ENCODE measurements at regions not wholly inside any gene's neighbourhood (a gene's known extent, or its start where the extent isn't known, plus 50 kb on each side); places are given as distances from the start of the nearest gene placed in this dataset.
"Not testable (repeated sequence)": the region's sequence is repeated elsewhere in the genome, so short reads cannot be mapped to it uniquely, and the experiment has no call there.

GRCh38 chr1:118487091-118487490 lies 302.1 kb upstream of the SPAG17 start:
- no peak overlapping the region for H3K4me3 Mint-ChIP-seq
- H3K9me3 Mint-ChIP-seq = peaks cover 0 to 4% of the 10 kb centered on the region in 2 donors
- H3K27ac Mint-ChIP-seq = no peak overlapping the region
- no peak for DNase-seq
- ATAC-seq (replicated peaks) = no peak
- H3K27me3 Mint-ChIP-seq = no peaks in the 10 kb centered on the region
- H3K36me3 Mint-ChIP-seq = no peaks in the 10 kb centered on the region
- H3K4me1 Mint-ChIP-seq = no peaks in the 10 kb centered on the region

- Mint-ChIP-seq H3K36me3 (no peaks in the 10 kb centered on the region), H3K4me3 (no peak overlapping the region), H3K9me3 (peaks cover 0 to 5% of the 10 kb centered on the region in 2 donors), H3K27ac (no peak overlapping the region), H3K27me3 (no peaks in the 10 kb centered on the region), H3K4me1 (no peaks in the 10 kb centered on the region)
- no peak for ATAC-seq (replicated peaks)
- DNase-seq = no peak
Measured at GRCh38 chr1:118486199-118486598, 301.2 kb upstream of the SPAG17 start.

GRCh38 chr1:118485757-118486156 lies 300.7 kb upstream of the SPAG17 start:
- H3K4me1 Mint-ChIP-seq = no peaks in the 10 kb centered on the region

GRCh38 chr1:118484893-118485292 lies 299.9 kb upstream of the SPAG17 start:
- ATAC-seq (replicated peaks) = no peak
- no peak for DNase-seq
- H3K36me3 Mint-ChIP-seq = no peaks in the 10 kb centered on the region
- no peak overlapping the region for H3K4me3 Mint-ChIP-seq
- H3K27me3 Mint-ChIP-seq = no peaks in the 10 kb centered on the region
- H3K9me3 Mint-ChIP-seq = peaks cover 0 to 5% of the 10 kb centered on the region in 2 donors
- H3K4me1 Mint-ChIP-seq = no peaks in the 10 kb centered on the region
- no peak overlapping the region for H3K27ac Mint-ChIP-seq

More at GRCh38 chr1:118485757-118486156, 300.7 kb upstream of the SPAG17 start:
- H3K27ac Mint-ChIP-seq = no peak overlapping the region
- no peak overlapping the region for H3K4me3 Mint-ChIP-seq
- no peak for DNase-seq
- no peaks in the 10 kb centered on the region for H3K27me3 Mint-ChIP-seq
- H3K36me3 Mint-ChIP-seq = no peaks in the 10 kb centered on the region
- no peak for ATAC-seq (replicated peaks)
- H3K9me3 Mint-ChIP-seq = peaks cover 0 to 5% of the 10 kb centered on the region in 2 donors

- H3K4me3 Mint-ChIP-seq = no peak overlapping the region
- no peaks in the 10 kb centered on the region for H3K27me3 Mint-ChIP-seq
- H3K27ac Mint-ChIP-seq = no peak overlapping the region
- no peaks in the 10 kb centered on the region for H3K4me1 Mint-ChIP-seq
- H3K36me3 Mint-ChIP-seq = no peaks in the 10 kb centered on the region
- no peak for DNase-seq
- no peak for ATAC-seq (replicated peaks)
- peaks cover 0 to 5% of the 10 kb centered on the region in 2 donors for H3K9me3 Mint-ChIP-seq
Measured at GRCh38 chr1:118483245-118484006, 298.4 kb upstream of the SPAG17 start.

- Mint-ChIP-seq H3K9me3 (peaks cover 0 to 5% of the 10 kb centered on the region in 2 donors), H3K27ac (no peak overlapping the region), H3K4me3 (no peak overlapping the region), H3K36me3 (no peaks in the 10 kb centered on the region), H3K27me3 (no peaks in the 10 kb centered on the region), H3K4me1 (no peaks in the 10 kb centered on the region)
- DNase-seq (no peak), ATAC-seq (replicated peaks) (no peak)
Measured at GRCh38 chr1:118481126-118481525, 296.1 kb upstream of the SPAG17 start.

GRCh38 chr1:118479351-118479750 lies 294.3 kb upstream of the SPAG17 start:
- Mint-ChIP-seq H3K27me3 (no peaks in the 10 kb centered on the region), H3K27ac (no peak overlapping the region), H3K36me3 (no peaks in the 10 kb centered on the region), H3K4me3 (no peak overlapping the region), H3K4me1 (no peaks in the 10 kb centered on the region), H3K9me3 (peaks cover 1 to 5% of the 10 kb centered on the region in 2 donors)
- DNase-seq (no peak), ATAC-seq (replicated peaks) (no peak)

- Mint-ChIP-seq H3K27me3 (no peaks in the 10 kb centered on the region), H3K4me1 (no peaks in the 10 kb centered on the region), H3K36me3 (no peaks in the 10 kb centered on the region), H3K27ac (no peak overlapping the region), H3K9me3 (peaks cover 4% of the 10 kb centered on the region in 2 donors), H3K4me3 (no peak overlapping the region)
- no peak for ATAC-seq (replicated peaks)
- DNase-seq = no peak
Measured at GRCh38 chr1:118473825-118474224, 288.8 kb upstream of the SPAG17 start.

GRCh38 chr1:118464460-118464859 lies 279.4 kb upstream of the SPAG17 start:
- H3K4me1 Mint-ChIP-seq; H3K27ac Mint-ChIP-seq; H3K27me3 Mint-ChIP-seq; H3K36me3 Mint-ChIP-seq; H3K4me3 Mint-ChIP-seq; DNase-seq; ATAC-seq (replicated peaks): not testable (repeated sequence)
- H3K9me3 Mint-ChIP-seq = peaks cover 7 to 15% of the 10 kb centered on the region in 2 donors

- ATAC-seq (replicated peaks) (no peak), DNase-seq (no peak)
- H3K4me1 Mint-ChIP-seq = no peaks in the 10 kb centered on the region
- no peaks in the 10 kb centered on the region for H3K36me3 Mint-ChIP-seq
- H3K27ac Mint-ChIP-seq = no peak overlapping the region
- no peaks in the 10 kb centered on the region for H3K27me3 Mint-ChIP-seq
- H3K4me3 Mint-ChIP-seq = no peak overlapping the region
- H3K9me3 Mint-ChIP-seq = peaks cover 14 to 21% of the 10 kb centered on the region in 2 donors
Measured at GRCh38 chr1:118461154-118461553, 276.1 kb upstream of the SPAG17 start.

GRCh38 chr1:118459871-118460270 lies 274.8 kb upstream of the SPAG17 start:
- H3K36me3 Mint-ChIP-seq = no peaks in the 10 kb centered on the region
- DNase-seq (no peak), ATAC-seq (replicated peaks) (no peak)
- H3K9me3 Mint-ChIP-seq = peaks cover 23 to 25% of the 10 kb centered on the region in 2 donors
- no peak overlapping the region for H3K4me3 Mint-ChIP-seq
- H3K27ac Mint-ChIP-seq = no peak overlapping the region
- H3K27me3 Mint-ChIP-seq = no peaks in the 10 kb centered on the region
- no peaks in the 10 kb centered on the region for H3K4me1 Mint-ChIP-seq

GRCh38 chr1:118453856-118454255 lies 268.8 kb upstream of the SPAG17 start:
- H3K4me3 Mint-ChIP-seq; H3K27me3 Mint-ChIP-seq; ATAC-seq (replicated peaks); H3K27ac Mint-ChIP-seq; H3K4me1 Mint-ChIP-seq; H3K36me3 Mint-ChIP-seq; DNase-seq: not testable (repeated sequence)
- peaks cover 19 to 23% of the 10 kb centered on the region in 2 donors for H3K9me3 Mint-ChIP-seq

- H3K36me3 Mint-ChIP-seq = no peaks in the 10 kb centered on the region
- H3K9me3 Mint-ChIP-seq = peaks cover 9 to 15% of the 10 kb centered on the region in 2 donors
- DNase-seq = no peak
- no peaks in the 10 kb centered on the region for H3K4me1 Mint-ChIP-seq
- no peak overlapping the region for H3K27ac Mint-ChIP-seq
- H3K4me3 Mint-ChIP-seq = no peak overlapping the region
- ATAC-seq (replicated peaks) = no peak
- no peaks in the 10 kb centered on the region for H3K27me3 Mint-ChIP-seq
Measured at GRCh38 chr1:118445156-118445555, 260.1 kb upstream of the SPAG17 start.

- DNase-seq (no peak), ATAC-seq (replicated peaks) (no peak)
- no peak overlapping the region for H3K4me3 Mint-ChIP-seq
Measured at GRCh38 chr1:118442214-118442613, 257.2 kb upstream of the SPAG17 start.

GRCh38 chr1:118437664-118438063 lies 252.6 kb upstream of the SPAG17 start:
- Mint-ChIP-seq H3K4me3 (no peak overlapping the region), H3K9me3 (peaks cover 3% of the 10 kb centered on the region in 2 donors), H3K36me3 (no peaks in the 10 kb centered on the region), H3K4me1 (no peaks in the 10 kb centered on the region), H3K27me3 (no peaks in the 10 kb centered on the region), H3K27ac (no peak overlapping the region)
- ATAC-seq (replicated peaks) (no peak), DNase-seq (no peak)

More at GRCh38 chr1:118442214-118442613, 257.2 kb upstream of the SPAG17 start:
- no peaks in the 10 kb centered on the region for H3K4me1 Mint-ChIP-seq
- H3K9me3 Mint-ChIP-seq = peaks cover 4 to 6% of the 10 kb centered on the region in 2 donors
- no peak overlapping the region for H3K27ac Mint-ChIP-seq
- no peaks in the 10 kb centered on the region for H3K36me3 Mint-ChIP-seq
- no peaks in the 10 kb centered on the region for H3K27me3 Mint-ChIP-seq
